ENCODE measurements at regions not wholly inside any gene's neighbourhood (a gene's known extent, or its start where the extent isn't known, plus 50 kb on each side); places are given as distances from the start of the nearest gene placed in this dataset.

DNA sequence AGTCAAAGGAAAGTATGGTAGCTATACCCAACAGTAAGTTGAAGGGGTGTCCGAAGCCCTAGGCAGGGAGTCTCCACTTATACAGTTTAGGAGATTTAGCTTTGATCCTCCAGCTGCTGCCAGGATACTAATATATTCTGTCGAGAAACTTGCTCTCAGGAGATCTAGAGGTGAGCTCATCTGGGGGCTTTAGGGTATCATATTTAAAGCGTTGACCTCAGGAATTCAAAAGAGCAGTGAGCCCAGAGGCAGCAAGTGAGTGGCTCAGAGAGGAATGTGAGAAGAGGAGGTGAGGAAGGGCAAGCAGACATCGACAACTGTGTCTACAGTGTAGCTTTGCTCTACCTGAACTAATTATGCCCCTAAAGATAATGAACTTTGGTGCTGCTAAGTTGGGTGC lies 245.1 kb upstream of the LRTM1 start:
- no peak for DNase-seq (ENCODE audit: low read depth)
- no peak for TF ChIP-seq CTCF (IDR thresholded peaks at IDR 0.05; ENCODE audit: low read depth, low read length, missing control alignments)

GRCh38 chr3:55170444-55170843 lies 242.6 kb upstream of the LRTM1 start:
- no peak for TF ChIP-seq CTCF (IDR thresholded peaks at IDR 0.05; ENCODE audit: low read depth, low read length, missing control alignments)
- no peak overlapping the region for H3K4me3 ChIP-seq (ENCODE audit: low read depth, low read length)
- no peak for DNase-seq (ENCODE audit: low read depth)

More for the DNA sequence above, 245.1 kb upstream of the LRTM1 start:
- no peak overlapping the region for H3K4me3 ChIP-seq (ENCODE audit: low read depth, low read length)

DNA sequence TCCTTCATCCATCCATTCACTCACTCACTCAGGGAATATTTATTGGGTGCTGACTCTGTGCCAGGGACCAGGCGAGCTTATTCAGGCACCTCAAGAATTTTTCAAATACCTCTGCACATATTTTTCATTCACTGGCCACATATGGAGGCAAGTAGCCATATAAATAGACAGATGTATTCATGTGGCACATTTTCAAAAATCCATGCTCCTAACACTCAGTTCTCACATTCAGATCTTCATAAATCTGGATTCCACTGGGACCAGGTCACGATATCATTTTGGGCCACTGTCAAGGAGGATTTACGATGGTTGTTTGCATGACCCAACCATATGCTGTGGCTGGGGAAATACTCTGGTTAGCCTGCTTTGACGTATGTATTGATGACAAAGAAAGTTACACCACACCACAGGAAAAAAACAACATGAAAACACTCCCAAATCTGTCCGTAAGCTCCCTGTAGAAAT lies 241.8 kb upstream of the LRTM1 start:
- no peak overlapping the region for H3K4me3 ChIP-seq (ENCODE audit: low read depth, low read length)
- no peak for DNase-seq (ENCODE audit: low read depth)
- no peak for TF ChIP-seq CTCF (IDR thresholded peaks at IDR 0.05; ENCODE audit: low read depth, low read length, missing control alignments)

DNA sequence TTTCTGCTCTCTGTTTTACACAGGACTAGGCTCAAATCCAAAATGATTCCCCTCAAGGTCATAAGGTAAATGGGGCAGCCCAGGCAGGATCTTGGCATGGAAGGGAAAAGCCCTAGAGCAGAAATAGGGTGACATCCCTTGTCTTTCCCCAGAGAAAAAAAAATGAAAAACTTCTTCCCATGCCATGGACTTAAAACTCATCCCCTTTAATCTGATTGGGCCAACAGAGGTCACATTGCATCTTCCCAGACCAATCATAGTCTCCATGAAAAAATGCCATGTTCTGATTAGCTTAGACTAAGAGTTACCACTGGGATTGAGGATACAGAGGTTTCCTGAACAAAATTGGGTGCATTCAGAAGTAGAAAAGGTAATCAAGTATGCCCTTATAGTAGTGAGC lies 241.3 kb upstream of the LRTM1 start:
- no peak overlapping the region for H3K4me3 ChIP-seq (ENCODE audit: low read depth, low read length)
- no peak for TF ChIP-seq CTCF (IDR thresholded peaks at IDR 0.05; ENCODE audit: low read depth, low read length, missing control alignments)
- DNase-seq (ENCODE audit: low read depth), result no peak

DNA sequence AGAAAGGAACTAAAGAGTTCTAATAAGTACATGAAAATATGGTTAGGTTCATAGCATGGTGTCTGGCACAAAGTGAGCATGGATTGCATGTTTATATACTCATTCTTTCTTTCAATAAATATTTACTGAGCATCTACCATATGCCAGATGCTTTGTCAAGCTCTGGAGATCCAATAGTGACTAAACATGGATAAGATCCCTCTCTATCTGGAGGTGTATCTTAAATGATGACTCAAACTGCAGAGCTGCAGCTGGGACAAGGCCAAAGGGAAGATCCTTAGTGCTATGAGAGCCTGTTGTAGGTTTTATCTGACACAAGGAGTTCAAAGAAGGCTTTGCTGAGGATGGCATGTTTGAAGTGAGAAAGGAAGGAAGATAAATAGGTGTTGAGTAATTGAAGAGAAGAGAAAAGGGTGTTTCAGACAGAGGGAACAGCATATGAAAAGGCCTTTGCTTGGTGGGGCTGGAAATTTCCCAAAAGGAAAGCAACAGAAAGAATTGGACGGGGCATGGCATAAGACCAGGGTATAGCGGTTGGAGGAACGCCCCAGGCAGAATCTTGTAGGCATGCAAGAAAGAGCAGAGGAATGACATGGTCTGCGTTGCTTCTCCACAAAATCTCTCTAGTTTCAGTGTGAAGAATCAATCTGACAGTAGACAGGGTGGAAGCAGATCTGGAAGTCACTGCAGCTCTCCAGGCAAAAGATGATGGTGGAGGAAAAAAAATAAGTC lies 239.9 kb upstream of the LRTM1 start:
- no peak overlapping the region for H3K4me3 ChIP-seq (ENCODE audit: low read depth, low read length)
- TF ChIP-seq CTCF (IDR thresholded peaks at IDR 0.05; ENCODE audit: low read depth, low read length, missing control alignments), result no peak
- no peak for DNase-seq (ENCODE audit: low read depth)

DNA sequence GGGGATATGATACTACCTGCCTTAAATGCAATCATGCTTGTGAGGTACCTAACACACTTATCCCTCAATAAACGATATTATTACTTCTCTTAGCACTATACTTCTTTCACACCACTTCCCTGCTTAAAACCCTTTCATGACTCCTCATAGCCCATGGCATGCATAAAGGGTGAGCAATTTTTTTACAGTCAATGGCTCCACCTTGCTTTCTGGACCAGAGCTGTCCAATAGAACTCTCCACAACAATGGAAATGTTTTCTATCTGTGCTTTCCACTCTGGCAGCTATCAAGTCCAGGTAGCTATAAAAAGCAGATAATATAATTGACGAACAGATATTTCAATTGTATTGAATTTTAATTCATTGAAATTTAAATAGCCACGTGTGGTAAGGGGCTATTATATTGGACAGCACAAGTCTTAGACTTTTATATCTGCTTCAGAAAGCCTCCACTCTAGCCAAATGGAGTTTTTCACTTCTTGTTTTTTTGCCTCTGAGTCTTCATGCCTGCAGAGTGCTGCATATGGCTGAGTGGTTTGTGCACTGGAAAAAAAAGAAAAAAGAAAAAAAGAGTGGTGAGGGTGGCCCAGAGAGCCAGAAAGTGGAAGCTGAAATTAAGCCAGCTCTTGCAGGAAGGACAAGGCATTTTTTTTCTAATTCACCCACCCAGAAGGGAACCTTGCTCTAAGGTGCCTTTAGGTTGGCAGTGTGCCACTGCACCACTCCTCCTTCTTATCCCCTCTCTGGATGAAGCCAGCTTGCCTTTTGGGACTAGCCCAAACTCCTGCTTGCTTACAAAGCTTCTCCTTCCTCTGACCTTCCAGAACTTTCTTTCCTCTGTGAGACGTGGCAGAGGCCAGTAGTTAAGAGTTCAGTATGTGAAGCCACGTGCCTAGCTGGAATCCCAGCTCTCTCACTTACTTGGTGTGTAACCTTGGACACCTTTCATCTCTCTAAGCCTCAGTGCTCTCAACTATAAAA lies 239.0 kb upstream of the LRTM1 start:
- H3K4me3 ChIP-seq (ENCODE audit: low read depth, low read length), result no peak overlapping the region
- DNase-seq (ENCODE audit: low read depth), result no peak
- TF ChIP-seq CTCF (IDR thresholded peaks at IDR 0.05; ENCODE audit: low read depth, low read length, missing control alignments), result no peak

All from GM12864 (cell line).